ENCODE measurements at regions not wholly inside any gene's neighbourhood (a gene's known extent, or its start where the extent isn't known, plus 50 kb on each side); places are given as distances from the start of the nearest gene placed in this dataset.

GRCh38 chr5:101009758-101010519 is 106.9 kb upstream of the ST8SIA4 start:
- TF ChIP-seq TARDBP (IDR thresholded peaks at IDR 0.05) (no peak), SUZ12 (IDR thresholded peaks at IDR 0.05) (no peak), BHLHE40 (IDR thresholded peaks at IDR 0.05; ENCODE audit: borderline replicate concordance) (no peak), HDGF (IDR thresholded peaks at IDR 0.05; ENCODE audit: borderline replicate concordance) (no peak), FOXK2 (IDR thresholded peaks at IDR 0.05) (no peak), FOXM1 (IDR thresholded peaks at IDR 0.05; ENCODE audit: borderline replicate concordance) (no peak), LEF1 (IDR thresholded peaks at IDR 0.05; ENCODE audit: borderline replicate concordance) (no peak), ELF4 (IDR thresholded peaks at IDR 0.05) (no peak), SP1 (IDR thresholded peaks at IDR 0.05) (no peak), FOXA1 (IDR thresholded peaks at IDR 0.05) (no peak), NFRKB (IDR thresholded peaks at IDR 0.05) (no peak), ZNF384 (IDR thresholded peaks at IDR 0.05) (no peak), L3MBTL2 (conservative IDR thresholded peaks at IDR 0.05) (no peak), ARNT (IDR thresholded peaks at IDR 0.05) (no peak)

All from HEK293T (cell line).